Hepatocyte (in vitro differentiated cells): ENCODE measurements at regions not wholly inside any gene's neighbourhood (a gene's known extent, or its start where the extent isn't known, plus 50 kb on each side); places are given as distances from the start of the nearest gene placed in this dataset.

Experiments used
- DNase-seq: peaks from one replicate; pipeline ENCODE4 v3.0.0-alpha.2; 2016; ENCODE audit warnings: low spot score
- H2AFZ ChIP-seq: fragments of 200-600 bp; sonication (generic); 2 replicates; pipeline ENCODE4 v1.6.0; 2016; ENCODE audit warnings: antibody characterized with exemption, mild to moderate bottlenecking
- H3K27ac ChIP-seq: fragments of 200-600 bp; sonication (generic); 2 replicates; pipeline ENCODE4 v1.5.1; 2016; ENCODE audit warnings: mild to moderate bottlenecking
- H3K27me3 ChIP-seq: fragments of 200-600 bp; sonication (generic); 2 replicates; pipeline ENCODE4 v1.6.1; 2016
- H3K36me3 ChIP-seq: fragments of 200-600 bp; sonication (generic); replicated peaks from 2 replicates; pipeline ENCODE4 v1.5.1; 2016; ENCODE audit warnings: low read depth; ENCODE audit not compliant: insufficient read depth
- H3K4me1 ChIP-seq: fragments of 200-600 bp; sonication (generic); 2 replicates; pipeline ENCODE4 v1.5.1; 2016; ENCODE audit warnings: mild to moderate bottlenecking, moderate library complexity; ENCODE audit not compliant: insufficient read depth
- H3K4me2 ChIP-seq: fragments of 200-600 bp; sonication (generic); 2 replicates; pipeline ENCODE4 v1.6.0; 2016
- H3K4me3 ChIP-seq: fragments of 200-600 bp; sonication (generic); 2 replicates; pipeline ENCODE4 v1.5.1; 2016; ENCODE audit warnings: mild to moderate bottlenecking
- H3K79me2 ChIP-seq: fragments of 200-600 bp; sonication (generic); 2 replicates; pipeline ENCODE4 v1.6.0; 2017; ENCODE audit warnings: mild to moderate bottlenecking
- H3K9me2 ChIP-seq: fragments of 200-600 bp; sonication (generic); replicated peaks from 2 replicates; pipeline ENCODE4 v1.6.0; 2017; ENCODE audit warnings: mild to moderate bottlenecking; ENCODE audit not compliant: insufficient read depth
- H3K9me3 ChIP-seq: fragments of 200-600 bp; sonication (generic); 2 replicates; pipeline ENCODE4 v1.5.1; 2016; ENCODE audit warnings: low read depth, mild to moderate bottlenecking
- H4K20me1 ChIP-seq: fragments of 200-600 bp; sonication (generic); 2 replicates; pipeline ENCODE4 v1.6.0; 2016; ENCODE audit warnings: mild to moderate bottlenecking; ENCODE audit not compliant: insufficient read depth, poor library complexity, severe bottlenecking
- EZH2 ChIP-seq: fragments of 200-600 bp; sonication (generic); IDR thresholded peaks from 2 replicates; pipeline ENCODE4 v1.6.1; 2016; ENCODE audit warnings: antibody characterized with exemption, mild to moderate bottlenecking, borderline replicate concordance
- EZH2phosphoT487 ChIP-seq: fragments of 200-600 bp; sonication (generic); IDR thresholded peaks from one replicate; pipeline ENCODE4 v1.6.1; 2018; ENCODE audit warnings: antibody characterized with exemption, mild to moderate bottlenecking, low read depth, moderate library complexity; ENCODE audit not compliant: unreplicated experiment, severe bottlenecking
- WGBS: methylation state at CpG from one replicate; pipeline ENCODE4 v1.1.6; 2016; ENCODE audit warnings: low lambda C conversion rate; ENCODE audit errors: missing lambda C conversion rate; 5-methylcytosine and 5-hydroxymethylcytosine counted together
- TF ChIP-seq, protein P1 (sequence below): fragments of 200-600 bp; sonication (generic); IDR thresholded peaks from 2 replicates; pipeline ENCODE4 v1.5.1; 2016; ENCODE audit warnings: antibody characterized with exemption, mild to moderate bottlenecking; ENCODE audit not compliant: poor library complexity

DNA sequence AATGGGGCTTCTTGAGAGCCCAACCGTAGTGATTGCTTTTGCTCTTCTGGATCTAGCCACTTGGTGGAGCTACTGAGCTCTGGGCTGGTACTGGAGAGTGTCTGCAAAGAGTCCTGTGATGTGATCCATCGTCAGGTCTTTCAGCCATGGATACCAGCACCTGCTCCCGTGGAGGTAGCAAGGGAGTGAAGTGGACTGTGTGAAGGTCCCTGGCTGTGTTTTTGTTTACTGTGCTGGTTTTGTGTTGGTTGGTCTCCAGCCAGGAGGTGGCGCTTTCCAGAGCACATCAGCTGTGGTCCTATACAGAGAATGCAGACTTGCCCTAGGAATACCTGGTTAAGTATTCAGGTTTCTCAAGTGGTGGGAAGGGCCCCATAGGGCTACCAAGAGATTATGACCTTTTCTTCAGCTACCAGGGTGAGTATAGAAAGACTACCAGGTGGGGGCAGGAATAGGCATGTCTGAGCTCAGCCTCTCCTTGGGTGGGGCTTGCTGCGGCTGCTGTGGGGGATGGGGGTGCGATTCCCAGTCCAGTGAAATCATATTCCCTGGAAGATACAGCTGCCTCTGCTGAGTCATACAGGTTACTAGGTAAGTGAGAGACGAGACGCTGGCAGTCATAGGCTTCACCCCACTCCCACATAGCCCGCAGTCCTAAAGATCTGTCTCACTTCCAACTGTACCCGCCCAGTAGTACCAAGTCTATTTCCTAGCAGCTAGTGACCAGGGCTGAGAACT lies 733.7 kb downstream of the ZNF385D start:
- Histone ChIP-seq H3K4me2 (no peak overlapping the region), H3K4me3 (no peak overlapping the region), H3K27ac (no peak overlapping the region), H3K9me2 (no peaks in the 10 kb centered on the region), H3K27me3 (no peaks in the 10 kb centered on the region), H3K36me3 (no peaks in the 10 kb centered on the region), H3K4me1 (no peaks in the 10 kb centered on the region), H3K9me3 (peaks cover 4% of the 10 kb centered on the region), H2AFZ (no peak overlapping the region), H3K79me2 (no peaks in the 10 kb centered on the region), H4K20me1 (no peaks in the 10 kb centered on the region)
- no peak for DNase-seq
- TF ChIP-seq EZH2phosphoT487, result no peak
- TF ChIP-seq, protein P1, sequence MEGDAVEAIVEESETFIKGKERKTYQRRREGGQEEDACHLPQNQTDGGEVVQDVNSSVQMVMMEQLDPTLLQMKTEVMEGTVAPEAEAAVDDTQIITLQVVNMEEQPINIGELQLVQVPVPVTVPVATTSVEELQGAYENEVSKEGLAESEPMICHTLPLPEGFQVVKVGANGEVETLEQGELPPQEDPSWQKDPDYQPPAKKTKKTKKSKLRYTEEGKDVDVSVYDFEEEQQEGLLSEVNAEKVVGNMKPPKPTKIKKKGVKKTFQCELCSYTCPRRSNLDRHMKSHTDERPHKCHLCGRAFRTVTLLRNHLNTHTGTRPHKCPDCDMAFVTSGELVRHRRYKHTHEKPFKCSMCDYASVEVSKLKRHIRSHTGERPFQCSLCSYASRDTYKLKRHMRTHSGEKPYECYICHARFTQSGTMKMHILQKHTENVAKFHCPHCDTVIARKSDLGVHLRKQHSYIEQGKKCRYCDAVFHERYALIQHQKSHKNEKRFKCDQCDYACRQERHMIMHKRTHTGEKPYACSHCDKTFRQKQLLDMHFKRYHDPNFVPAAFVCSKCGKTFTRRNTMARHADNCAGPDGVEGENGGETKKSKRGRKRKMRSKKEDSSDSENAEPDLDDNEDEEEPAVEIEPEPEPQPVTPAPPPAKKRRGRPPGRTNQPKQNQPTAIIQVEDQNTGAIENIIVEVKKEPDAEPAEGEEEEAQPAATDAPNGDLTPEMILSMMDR, result no peak
- TF ChIP-seq EZH2, result no peak
- WGBS, result 94% methylated on average over 10 of the region's 10 CpGs

DNA sequence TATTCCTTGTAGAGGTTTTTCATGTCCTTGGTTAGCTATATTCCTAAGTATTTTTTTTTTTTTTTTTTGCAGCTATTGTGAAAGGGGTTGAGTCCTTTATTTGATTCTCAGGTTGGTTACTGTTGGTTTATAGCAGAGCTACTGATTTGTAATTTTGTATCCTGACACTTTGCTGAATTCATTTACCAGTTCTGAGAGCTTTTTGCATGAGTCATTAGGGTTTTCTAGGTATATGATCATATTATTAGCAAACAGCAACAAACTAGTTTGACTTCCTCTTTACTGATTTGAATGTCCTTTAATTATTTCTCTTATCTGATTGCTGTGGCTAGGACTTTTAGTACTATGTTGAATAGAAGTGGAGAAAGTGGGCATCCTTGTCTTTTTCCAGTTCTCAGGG lies 737.4 kb downstream of the ZNF385D start:
- Histone ChIP-seq H3K79me2 (no peaks in the 10 kb centered on the region), H3K9me3 (peaks cover 4% of the 10 kb centered on the region), H3K4me2 (no peak overlapping the region), H3K4me3 (no peak overlapping the region), H3K27ac (no peak overlapping the region), H3K27me3 (no peaks in the 10 kb centered on the region), H2AFZ (no peak overlapping the region), H4K20me1 (no peaks in the 10 kb centered on the region), H3K4me1 (no peaks in the 10 kb centered on the region), H3K9me2 (no peaks in the 10 kb centered on the region), H3K36me3 (no peaks in the 10 kb centered on the region)
- DNase-seq, result no peak
- TF ChIP-seq EZH2 (no peak), EZH2phosphoT487 (no peak)
- TF ChIP-seq, protein P1, result no peak

DNA sequence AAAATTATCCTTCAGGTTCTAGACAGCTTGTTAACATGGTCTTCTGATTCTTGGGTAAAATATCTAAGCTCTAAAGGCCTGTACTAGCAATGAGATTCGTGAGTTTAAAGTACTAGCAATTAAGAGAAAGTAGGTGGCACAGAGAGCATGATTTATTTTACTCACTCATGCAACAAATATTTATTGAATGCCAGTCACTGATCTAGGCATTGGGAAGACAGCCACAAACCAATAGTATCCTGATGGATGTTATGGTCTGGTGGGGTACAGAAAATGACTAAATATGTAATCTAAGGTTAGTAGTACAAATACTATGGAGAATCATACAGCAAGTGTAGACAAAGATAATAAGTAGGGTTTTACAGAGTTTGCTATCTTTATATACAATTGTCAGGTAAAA lies 751.3 kb downstream of the ZNF385D start:
- no peaks in the 10 kb centered on the region for H4K20me1 ChIP-seq
- no peaks in the 10 kb centered on the region for H3K36me3 ChIP-seq

More for the DNA sequence above, 751.3 kb downstream of the ZNF385D start:
- no peak overlapping the region for H2AFZ ChIP-seq
- H3K9me3 ChIP-seq, result no peaks in the 10 kb centered on the region
- H3K27ac ChIP-seq, result no peak overlapping the region
- H3K9me2 ChIP-seq, result no peaks in the 10 kb centered on the region
- DNase-seq, result no peak
- H3K27me3 ChIP-seq, result no peaks in the 10 kb centered on the region
- H3K4me3 ChIP-seq, result no peak overlapping the region
- WGBS, result 59% methylated on average over 1 of the region's 1 CpG
- TF ChIP-seq EZH2, result no peak
- TF ChIP-seq, protein P1, result no peak
- no peak for TF ChIP-seq EZH2phosphoT487
- no peak overlapping the region for H3K4me2 ChIP-seq
- no peaks in the 10 kb centered on the region for H3K79me2 ChIP-seq
- H3K4me1 ChIP-seq, result no peaks in the 10 kb centered on the region
